ENCODE measurements at regions not wholly inside any gene's neighbourhood (a gene's known extent, or its start where the extent isn't known, plus 50 kb on each side); places are given as distances from the start of the nearest gene placed in this dataset.

DNA sequence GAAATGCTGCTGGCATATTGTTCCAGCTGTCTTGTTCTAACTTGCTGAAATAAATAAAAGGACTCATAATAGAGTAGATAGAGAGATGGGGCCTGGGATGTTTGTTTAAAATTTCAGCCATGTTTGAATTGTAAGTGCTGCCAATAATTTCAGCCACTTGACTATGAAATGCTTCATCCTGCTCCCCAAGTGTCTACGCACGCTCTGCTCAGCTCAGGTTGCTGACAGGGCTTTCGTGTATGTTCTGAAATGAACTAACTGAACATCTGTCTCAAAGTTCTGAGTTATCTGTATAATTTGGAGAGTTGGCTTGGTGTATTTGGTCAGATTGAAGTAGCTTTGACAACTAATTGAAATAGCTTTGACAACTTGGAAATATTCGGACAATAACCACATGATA, 387.8 kb downstream of the BMP2 start:
- Histone ChIP-seq H4K20me1 (replicated peaks; ENCODE audit: insufficient read depth) (no peaks in the 10 kb centered on the region), H3K79me2 (replicated peaks; ENCODE audit: insufficient read depth) (no peaks in the 10 kb centered on the region), H3K9me2 (ENCODE audit: insufficient read depth) (peaks cover 7% of the 10 kb centered on the region; the same call in 1 of the 2 replicates), H3K36me3 (ENCODE audit: insufficient read depth) (no peaks in the 10 kb centered on the region), H3K27me3 (ENCODE audit: insufficient read depth) (no peaks in the 10 kb centered on the region), H3K4me2 (no peak overlapping the region), H2AFZ (no peak overlapping the region), H3K27ac (ENCODE audit: low read depth) (no peak overlapping the region), H3K4me3 (no peak overlapping the region), H3F3A (replicated peaks; ENCODE audit: low read depth) (no peaks in the 10 kb centered on the region), H3K4me1 (ENCODE audit: insufficient read depth) (no peaks in the 10 kb centered on the region)
- Mint-ChIP-seq H3K9me3 (no peaks in the 10 kb centered on the region), H3K4me3 (no peak overlapping the region), H3K27ac (no peak overlapping the region; the same call in 1 of the 2 replicates), H3K36me3 (ENCODE audit: low read depth) (no peaks in the 10 kb centered on the region), H3K4me1 (no peaks in the 10 kb centered on the region; the same call in 2 of the 3 replicates), H3K27me3 (ENCODE audit: insufficient read depth, low read depth, poor library complexity) (no peaks in the 10 kb centered on the region)
- ATAC-seq (no peak), DNase-seq (ENCODE audit: low spot score) (no peak)
- TF ChIP-seq, protein P1, sequence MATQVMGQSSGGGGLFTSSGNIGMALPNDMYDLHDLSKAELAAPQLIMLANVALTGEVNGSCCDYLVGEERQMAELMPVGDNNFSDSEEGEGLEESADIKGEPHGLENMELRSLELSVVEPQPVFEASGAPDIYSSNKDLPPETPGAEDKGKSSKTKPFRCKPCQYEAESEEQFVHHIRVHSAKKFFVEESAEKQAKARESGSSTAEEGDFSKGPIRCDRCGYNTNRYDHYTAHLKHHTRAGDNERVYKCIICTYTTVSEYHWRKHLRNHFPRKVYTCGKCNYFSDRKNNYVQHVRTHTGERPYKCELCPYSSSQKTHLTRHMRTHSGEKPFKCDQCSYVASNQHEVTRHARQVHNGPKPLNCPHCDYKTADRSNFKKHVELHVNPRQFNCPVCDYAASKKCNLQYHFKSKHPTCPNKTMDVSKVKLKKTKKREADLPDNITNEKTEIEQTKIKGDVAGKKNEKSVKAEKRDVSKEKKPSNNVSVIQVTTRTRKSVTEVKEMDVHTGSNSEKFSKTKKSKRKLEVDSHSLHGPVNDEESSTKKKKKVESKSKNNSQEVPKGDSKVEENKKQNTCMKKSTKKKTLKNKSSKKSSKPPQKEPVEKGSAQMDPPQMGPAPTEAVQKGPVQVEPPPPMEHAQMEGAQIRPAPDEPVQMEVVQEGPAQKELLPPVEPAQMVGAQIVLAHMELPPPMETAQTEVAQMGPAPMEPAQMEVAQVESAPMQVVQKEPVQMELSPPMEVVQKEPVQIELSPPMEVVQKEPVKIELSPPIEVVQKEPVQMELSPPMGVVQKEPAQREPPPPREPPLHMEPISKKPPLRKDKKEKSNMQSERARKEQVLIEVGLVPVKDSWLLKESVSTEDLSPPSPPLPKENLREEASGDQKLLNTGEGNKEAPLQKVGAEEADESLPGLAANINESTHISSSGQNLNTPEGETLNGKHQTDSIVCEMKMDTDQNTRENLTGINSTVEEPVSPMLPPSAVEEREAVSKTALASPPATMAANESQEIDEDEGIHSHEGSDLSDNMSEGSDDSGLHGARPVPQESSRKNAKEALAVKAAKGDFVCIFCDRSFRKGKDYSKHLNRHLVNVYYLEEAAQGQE (IDR thresholded peaks at IDR 0.05; ENCODE audit: unreplicated experiment): no peak
- TF ChIP-seq EZH2phosphoT487 (IDR thresholded peaks at IDR 0.05; ENCODE audit: unreplicated experiment): no peak
- TF ChIP-seq NANOG (IDR thresholded peaks at IDR 0.05; ENCODE audit: borderline replicate concordance): no peak
- TF ChIP-seq, protein P2, sequence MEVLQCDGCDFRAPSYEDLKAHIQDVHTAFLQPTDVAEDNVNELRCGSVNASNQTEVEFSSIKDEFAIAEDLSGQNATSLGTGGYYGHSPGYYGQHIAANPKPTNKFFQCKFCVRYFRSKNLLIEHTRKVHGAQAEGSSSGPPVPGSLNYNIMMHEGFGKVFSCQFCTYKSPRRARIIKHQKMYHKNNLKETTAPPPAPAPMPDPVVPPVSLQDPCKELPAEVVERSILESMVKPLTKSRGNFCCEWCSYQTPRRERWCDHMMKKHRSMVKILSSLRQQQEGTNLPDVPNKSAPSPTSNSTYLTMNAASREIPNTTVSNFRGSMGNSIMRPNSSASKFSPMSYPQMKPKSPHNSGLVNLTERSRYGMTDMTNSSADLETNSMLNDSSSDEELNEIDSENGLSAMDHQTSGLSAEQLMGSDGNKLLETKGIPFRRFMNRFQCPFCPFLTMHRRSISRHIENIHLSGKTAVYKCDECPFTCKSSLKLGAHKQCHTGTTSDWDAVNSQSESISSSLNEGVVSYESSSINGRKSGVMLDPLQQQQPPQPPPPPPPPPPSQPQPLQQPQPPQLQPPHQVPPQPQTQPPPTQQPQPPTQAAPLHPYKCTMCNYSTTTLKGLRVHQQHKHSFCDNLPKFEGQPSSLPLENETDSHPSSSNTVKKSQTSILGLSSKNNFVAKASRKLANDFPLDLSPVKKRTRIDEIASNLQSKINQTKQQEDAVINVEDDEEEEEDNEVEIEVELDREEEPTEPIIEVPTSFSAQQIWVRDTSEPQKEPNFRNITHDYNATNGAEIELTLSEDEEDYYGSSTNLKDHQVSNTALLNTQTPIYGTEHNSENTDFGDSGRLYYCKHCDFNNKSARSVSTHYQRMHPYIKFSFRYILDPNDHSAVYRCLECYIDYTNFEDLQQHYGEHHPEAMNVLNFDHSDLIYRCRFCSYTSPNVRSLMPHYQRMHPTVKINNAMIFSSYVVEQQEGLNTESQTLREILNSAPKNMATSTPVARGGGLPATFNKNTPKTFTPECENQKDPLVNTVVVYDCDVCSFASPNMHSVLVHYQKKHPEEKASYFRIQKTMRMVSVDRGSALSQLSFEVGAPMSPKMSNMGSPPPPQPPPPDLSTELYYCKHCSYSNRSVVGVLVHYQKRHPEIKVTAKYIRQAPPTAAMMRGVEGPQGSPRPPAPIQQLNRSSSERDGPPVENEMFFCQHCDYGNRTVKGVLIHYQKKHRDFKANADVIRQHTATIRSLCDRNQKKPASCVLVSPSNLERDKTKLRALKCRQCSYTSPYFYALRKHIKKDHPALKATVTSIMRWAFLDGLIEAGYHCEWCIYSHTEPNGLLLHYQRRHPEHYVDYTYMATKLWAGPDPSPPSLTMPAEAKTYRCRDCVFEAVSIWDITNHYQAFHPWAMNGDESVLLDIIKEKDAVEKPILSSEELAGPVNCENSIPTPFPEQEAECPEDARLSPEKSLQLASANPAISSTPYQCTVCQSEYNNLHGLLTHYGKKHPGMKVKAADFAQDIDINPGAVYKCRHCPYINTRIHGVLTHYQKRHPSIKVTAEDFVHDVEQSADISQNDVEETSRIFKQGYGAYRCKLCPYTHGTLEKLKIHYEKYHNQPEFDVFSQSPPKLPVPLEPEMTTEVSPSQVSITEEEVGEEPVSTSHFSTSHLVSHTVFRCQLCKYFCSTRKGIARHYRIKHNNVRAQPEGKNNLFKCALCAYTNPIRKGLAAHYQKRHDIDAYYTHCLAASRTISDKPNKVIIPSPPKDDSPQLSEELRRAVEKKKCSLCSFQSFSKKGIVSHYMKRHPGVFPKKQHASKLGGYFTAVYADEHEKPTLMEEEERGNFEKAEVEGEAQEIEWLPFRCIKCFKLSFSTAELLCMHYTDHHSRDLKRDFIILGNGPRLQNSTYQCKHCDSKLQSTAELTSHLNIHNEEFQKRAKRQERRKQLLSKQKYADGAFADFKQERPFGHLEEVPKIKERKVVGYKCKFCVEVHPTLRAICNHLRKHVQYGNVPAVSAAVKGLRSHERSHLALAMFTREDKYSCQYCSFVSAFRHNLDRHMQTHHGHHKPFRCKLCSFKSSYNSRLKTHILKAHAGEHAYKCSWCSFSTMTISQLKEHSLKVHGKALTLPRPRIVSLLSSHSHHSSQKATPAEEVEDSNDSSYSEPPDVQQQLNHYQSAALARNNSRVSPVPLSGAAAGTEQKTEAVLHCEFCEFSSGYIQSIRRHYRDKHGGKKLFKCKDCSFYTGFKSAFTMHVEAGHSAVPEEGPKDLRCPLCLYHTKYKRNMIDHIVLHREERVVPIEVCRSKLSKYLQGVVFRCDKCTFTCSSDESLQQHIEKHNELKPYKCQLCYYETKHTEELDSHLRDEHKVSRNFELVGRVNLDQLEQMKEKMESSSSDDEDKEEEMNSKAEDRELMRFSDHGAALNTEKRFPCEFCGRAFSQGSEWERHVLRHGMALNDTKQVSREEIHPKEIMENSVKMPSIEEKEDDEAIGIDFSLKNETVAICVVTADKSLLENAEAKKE (CRISPR knock-in tag; IDR thresholded peaks at IDR 0.05): no peak
- no peak for TF ChIP-seq JUNB (IDR thresholded peaks at IDR 0.05; ENCODE audit: unreplicated experiment)
- no peak for TF ChIP-seq ZNF331 (CRISPR knock-in tag; IDR thresholded peaks at IDR 0.05; ENCODE audit: low read depth)
- no peak for TF ChIP-seq EZH2 (IDR thresholded peaks at IDR 0.05; ENCODE audit: low read depth, unreplicated experiment)
- no peak for TF ChIP-seq STAT1 (IDR thresholded peaks at IDR 0.05; ENCODE audit: unreplicated experiment)
- TF ChIP-seq, protein P3, sequence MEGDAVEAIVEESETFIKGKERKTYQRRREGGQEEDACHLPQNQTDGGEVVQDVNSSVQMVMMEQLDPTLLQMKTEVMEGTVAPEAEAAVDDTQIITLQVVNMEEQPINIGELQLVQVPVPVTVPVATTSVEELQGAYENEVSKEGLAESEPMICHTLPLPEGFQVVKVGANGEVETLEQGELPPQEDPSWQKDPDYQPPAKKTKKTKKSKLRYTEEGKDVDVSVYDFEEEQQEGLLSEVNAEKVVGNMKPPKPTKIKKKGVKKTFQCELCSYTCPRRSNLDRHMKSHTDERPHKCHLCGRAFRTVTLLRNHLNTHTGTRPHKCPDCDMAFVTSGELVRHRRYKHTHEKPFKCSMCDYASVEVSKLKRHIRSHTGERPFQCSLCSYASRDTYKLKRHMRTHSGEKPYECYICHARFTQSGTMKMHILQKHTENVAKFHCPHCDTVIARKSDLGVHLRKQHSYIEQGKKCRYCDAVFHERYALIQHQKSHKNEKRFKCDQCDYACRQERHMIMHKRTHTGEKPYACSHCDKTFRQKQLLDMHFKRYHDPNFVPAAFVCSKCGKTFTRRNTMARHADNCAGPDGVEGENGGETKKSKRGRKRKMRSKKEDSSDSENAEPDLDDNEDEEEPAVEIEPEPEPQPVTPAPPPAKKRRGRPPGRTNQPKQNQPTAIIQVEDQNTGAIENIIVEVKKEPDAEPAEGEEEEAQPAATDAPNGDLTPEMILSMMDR (conservative IDR thresholded peaks at IDR 0.05; ENCODE audit: low read depth in 2 of 2): no peak
- no peak for TF ChIP-seq ZNF114 (CRISPR knock-in tag; IDR thresholded peaks at IDR 0.05)
- no peak for TF ChIP-seq POLR2AphosphoS5 (IDR thresholded peaks at IDR 0.05; ENCODE audit: low read depth)

Data from GM23338 (cell line).